NCI-H526 treated with DMSO at 0.1 percent for 48 hours (cell line): ENCODE measurements at regions not wholly inside any gene's neighbourhood (a gene's known extent, or its start where the extent isn't known, plus 50 kb on each side); places are given as distances from the start of the nearest gene placed in this dataset.

Source experiments
- DNase-seq: peaks from one replicate; lab custom pipeline; 2025; lab: John Stamatoyannopoulos, UW

GRCh38 chr9:86830356-86830755, 117.0 kb downstream of the GAS1 start:
- no peak for DNase-seq

DNA sequence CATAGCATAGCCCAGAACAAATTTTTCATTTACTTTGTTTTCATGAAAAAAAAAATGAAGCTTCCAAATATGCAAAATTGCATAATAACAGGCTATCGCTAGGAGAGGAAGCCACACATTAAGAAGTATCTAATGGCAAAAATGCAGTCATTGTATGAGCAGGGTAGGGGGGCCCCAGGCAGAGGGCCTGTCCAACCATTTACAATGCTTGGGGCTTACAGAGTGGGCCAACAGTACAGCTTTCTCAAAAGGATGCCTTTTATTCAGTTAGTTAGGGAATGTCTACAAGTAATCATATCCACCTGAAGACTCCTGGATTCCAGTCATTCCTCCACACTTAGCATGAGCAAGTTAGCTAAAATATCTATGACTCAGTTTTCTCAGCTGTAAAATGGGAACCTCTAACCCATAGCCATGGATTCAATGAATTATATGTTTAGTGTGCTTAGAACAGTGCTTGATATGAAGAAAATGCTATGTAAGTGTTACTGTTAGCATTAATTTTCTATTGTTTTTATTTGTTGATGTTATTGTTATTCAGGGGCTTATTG, 117.7 kb downstream of the GAS1 start:
- DNase-seq, result no peak

- DNase-seq, result no peak
Observed at GRCh38 chr9:86828631-86829030, 118.7 kb downstream of the GAS1 start.

GRCh38 chr9:86827893-86828292, 119.4 kb downstream of the GAS1 start:
- no peak for DNase-seq

DNA sequence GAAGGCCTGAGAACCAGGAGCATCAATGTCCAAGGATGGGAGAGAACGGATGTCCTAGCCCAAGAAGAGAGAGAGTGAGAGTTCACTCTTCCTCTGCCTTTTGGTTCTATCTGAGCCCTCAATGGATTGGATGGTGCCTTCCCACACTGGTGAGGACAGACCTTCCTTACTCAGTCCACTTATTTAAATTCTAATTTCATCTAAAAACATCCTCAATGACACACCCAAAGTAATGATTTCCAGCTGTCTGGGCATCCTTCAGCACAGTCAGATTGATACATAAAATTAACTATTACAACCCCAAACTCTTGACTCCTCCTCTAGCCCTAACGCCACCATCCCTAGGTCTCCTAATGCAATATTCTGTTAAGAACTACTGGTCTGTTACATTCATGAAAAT, 122.0 kb downstream of the GAS1 start:
- no peak for DNase-seq

- DNase-seq, result no peak
Observed at GRCh38 chr9:86822006-86822801, 125.1 kb downstream of the GAS1 start.

DNA sequence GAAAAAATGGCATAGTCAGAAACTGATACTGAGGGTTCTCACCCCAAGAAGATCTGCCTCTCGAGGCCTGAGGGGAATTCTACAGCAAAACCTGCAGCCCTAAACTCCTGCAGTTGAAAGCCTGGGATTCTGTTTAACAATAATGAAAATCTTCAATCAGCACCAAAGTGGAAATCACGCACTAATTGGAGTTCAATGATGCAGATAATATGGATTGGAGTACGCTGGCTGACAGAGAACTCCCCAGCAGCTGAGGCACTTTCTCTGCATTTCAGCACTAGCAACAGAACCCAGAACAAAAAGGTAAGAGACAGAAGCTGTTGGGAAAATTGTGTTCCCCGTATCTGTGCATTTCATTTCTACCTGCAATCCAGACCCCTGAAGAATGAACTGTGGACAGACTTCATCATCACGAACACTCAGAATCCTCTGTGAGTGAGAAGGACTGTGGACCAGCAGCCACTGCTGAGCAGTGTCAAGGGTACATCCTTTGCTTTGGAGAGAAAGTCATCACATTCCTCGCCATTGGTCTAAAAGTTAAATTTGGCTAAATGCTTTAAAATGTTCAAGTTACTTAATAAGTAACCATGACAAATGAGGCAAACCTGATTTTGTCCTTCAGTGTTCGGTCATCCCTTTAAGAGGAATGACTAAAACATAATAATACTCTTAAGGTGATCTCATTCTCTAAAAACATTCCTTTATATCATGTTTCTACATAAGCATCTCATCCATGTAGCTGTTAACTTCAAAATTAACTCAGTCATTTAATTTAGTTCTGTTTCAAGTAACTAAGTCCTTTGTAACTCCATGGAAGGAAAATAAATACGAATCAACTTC, 126.1 kb downstream of the GAS1 start:
- no peak for DNase-seq

GRCh38 chr9:86819552-86819951, 127.8 kb downstream of the GAS1 start:
- DNase-seq, result no peak

DNA sequence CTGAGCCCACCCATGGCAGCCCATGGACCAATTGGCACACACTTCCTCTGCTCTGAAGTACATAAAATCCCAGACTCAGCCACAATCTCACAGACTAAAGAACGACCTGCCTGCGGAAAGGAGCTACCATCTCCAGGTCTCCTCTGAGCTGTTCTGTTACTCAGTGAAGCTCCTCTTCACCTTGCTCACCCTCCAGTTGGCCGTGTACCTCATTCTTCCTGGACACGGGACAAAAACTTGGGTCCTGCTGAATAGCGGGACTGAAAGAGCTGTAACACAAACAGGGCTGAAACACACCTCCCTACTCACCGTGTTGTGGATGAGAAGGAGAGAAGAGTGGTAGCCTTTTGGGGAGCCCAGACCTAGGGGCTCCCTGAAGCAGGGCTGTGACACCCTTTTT, 128.7 kb downstream of the GAS1 start:
- DNase-seq, result no peak

DNA sequence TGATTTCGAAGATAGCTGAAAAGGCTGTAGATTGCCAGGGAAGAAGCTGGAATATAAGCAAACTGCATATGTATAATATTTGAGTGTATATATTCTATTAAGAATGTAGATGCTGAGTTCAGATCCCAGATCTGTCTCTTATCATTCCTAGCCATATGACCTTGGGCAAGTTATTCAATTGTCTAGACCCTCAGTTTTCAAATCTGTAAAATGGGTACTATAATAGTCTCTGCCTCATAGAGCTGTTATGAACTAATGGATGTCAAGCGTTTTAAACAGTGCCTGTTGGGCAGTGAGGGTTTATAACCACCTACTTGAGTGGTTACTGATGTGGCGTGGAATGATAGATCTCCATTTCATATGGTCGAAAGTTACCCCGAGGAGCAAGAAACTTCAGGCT, 130.4 kb downstream of the GAS1 start:
- no peak for DNase-seq

- no peak for DNase-seq
Observed at GRCh38 chr9:86816366-86816765, 130.9 kb downstream of the GAS1 start.

GRCh38 chr9:86812616-86813015, 134.7 kb downstream of the GAS1 start:
- no peak for DNase-seq

GRCh38 chr9:86809759-86810367, 137.4 kb downstream of the GAS1 start:
- no peak for DNase-seq

GRCh38 chr9:86809151-86809550, 138.2 kb downstream of the GAS1 start:
- no peak for DNase-seq

GRCh38 chr9:86807367-86807976, 139.8 kb downstream of the GAS1 start:
- no peak for DNase-seq

DNA sequence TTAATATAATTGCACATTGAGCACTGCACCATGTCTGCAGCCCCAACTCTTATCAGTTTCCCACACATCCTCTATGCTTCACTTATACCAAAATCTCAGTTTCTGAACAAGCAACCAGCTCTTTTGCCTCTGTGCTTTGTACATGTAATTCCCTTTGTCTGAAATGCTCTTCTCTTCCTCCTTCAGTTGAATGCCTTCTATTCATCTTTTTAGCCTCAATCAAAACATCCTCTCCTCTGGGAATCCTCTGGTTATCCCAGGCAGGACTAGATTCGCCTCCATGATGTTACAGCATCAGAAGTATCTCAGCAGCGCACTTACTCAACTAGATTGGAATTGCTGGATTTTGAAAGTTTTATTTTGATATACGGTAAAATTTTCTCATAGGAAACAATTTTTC, 143.3 kb downstream of the GAS1 start:
- DNase-seq, result no peak

DNA sequence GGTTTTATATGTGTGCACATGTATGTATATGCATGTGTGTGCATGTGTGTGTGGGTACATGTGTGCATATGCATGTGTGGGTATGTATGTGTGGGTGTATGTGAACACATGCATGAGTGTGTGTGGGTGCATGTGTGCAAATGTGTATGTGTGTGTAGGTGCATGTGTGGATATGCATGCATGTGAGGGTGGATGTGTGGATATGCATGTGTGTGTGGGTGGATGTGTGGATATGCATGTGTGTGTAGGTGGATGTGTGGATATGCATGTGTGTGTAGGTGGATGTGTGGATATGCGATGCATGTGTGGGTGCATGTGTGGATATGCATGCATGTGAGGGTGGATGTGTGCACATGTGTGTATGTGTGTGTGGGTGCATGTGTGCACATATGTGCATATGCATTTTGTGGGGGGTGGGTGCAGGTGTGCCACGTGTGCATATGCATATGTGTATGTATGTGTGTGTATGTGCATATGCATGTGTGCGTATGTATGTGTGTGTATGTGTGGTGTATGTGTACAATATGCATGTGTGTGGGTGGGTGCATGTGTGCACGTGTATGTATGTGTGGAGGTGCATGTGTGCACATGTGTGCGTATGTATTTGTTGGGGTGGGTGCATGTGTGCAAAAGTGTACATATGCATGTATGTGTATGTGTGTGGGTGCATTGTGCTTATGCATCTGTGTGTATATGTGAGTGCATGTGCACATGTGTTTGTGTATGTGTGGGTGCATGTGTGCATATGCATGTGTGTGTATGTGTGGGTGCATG, 144.2 kb downstream of the GAS1 start:
- no peak for DNase-seq

GRCh38 chr9:86801246-86801645, 146.1 kb downstream of the GAS1 start:
- DNase-seq, result no peak

DNA sequence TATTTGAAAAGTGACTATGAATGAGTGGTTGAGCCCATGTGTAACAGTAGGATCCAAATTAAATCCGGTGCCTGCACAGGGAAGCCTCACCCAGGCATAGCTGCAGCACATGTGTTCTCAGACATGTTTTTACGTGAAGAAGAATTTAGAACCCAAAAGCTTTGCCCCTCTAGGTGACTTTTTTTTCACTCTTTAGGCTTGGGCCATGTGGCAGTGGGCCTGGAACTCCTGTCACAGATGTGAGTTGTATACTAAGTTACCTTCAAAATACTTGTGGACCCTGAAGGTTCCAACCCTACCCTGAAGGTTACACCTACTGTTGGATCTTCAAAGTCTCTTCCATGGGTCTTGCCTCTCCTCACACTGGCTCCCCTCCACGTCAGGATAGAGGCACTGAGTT, 146.6 kb downstream of the GAS1 start:
- DNase-seq, result no peak

DNA sequence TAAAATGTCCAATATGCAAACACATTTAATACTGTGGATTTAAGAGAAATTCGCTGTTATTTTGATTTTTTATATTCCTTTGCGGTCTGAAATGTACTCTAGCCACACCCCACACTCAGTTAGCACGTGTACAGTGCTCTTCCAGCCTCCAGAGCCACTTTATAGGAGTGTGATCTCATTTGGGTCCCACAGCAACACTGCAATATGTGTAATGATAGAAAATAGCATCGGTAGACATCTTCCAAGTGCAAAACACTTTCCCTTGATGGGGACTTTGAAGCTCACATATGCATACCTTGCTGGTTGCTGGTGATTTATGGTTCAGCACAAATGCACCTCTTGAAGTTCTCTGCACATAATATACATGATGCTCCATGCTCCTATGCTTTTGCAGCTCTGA, 148.3 kb downstream of the GAS1 start:
- no peak for DNase-seq

DNA sequence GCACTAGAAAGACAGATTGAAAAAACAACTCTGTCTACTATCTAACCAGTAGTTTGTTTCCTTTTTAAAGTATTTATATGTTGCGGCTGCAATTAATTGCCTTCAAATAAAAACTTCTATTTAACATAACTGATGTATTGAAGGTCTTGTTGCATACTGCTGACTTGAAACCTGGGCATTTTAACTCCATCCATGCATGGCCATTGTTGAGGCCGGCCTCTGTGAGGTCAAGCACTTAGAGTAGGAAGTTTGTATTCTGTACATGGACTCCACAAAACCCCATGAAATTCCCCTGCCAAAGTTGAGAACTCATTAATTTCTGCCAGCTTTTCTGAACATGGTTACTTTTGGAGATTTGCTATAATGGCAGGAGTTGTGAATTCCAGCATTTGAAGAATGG, 150.6 kb downstream of the GAS1 start:
- DNase-seq, result no peak
